Stimulated activated CD8-positive, alpha-beta memory T cell treated with anti-CD3 and anti-CD28 coated beads, Interleukin-15, amount 100 ng/mL, for 24 hours (primary cell): ENCODE measurements at regions not wholly inside any gene's neighbourhood (a gene's known extent, or its start where the extent isn't known, plus 50 kb on each side); places are given as distances from the start of the nearest gene placed in this dataset.

Experiments used
- DNase-seq: peaks from one replicate; pipeline ENCODE4 v3.0.0-alpha.2; 2020; ENCODE audit warnings: low read depth

DNA sequence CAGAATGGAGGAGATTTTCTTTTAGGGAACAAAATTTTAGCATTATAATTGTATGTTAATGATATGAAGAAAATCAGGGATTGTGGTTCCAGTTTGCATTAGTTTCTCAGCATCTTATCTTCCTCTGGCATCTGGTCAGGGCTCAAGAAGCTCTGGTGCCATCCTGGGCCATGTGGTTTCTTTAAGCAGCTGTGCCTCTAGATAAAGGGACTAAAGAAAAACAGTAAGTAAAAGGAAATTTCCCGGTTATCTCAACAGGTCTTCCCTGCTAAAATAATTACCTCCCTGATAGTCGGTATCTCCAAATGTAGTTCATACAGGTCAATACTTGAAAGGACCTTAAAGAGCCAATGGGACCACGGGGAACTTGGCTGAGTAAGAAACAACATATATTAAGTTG lies 375.1 kb upstream of the RBMS3 start:
- no peak for DNase-seq

DNA sequence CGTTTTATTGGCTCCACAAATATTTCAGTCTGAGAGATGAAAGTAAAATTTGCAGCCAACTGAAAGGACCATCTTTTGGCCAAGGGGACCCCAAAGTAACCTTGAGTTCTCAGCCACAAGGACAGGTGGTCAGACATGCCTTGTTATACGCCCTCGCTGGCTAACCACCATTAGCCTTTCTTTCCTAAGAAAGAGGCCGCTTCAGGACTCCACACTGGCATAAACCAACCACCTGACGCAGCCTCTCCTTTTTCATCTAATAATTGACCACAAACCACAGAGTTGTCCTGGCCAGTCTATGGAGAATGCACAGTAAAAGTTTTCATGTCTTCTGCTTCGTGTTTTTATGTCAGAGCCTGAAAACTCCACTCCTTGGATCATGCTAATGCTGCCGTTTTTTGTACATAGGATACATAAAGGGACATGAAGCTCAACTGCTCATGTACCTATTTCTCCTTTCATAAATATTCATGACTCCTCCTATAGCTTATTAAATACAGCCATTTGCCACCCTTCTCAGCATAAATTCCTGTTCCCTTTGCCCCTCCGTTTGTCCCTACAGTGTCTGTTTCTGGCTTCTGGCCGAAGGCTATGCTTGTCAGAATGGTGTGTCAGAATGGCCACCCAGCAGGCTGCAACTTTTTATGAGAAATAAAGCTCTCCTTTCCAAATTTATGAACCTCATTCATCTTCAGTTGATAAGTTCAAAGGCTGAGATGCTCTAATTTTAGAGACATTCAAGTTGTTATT lies 374.1 kb upstream of the RBMS3 start:
- DNase-seq: no peak

DNA sequence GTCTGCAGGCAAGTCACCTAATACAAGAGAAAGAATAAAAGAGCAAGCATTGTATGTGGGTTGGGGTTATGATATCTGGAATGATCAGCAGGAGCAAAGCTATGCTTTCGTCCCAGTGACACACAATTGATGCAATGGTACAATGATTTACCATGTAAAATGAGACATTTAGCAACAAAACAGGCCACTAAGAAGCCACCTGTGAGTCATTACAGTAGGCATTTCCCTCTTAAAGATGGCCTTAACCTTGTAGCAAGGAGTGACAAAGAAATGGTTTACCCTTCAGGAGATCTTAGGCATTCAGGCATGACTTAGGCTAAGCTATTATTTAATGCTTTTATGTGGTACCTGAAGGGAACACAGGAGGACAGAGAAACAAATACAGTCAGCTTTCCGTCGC lies 373.3 kb upstream of the RBMS3 start:
- no peak for DNase-seq

DNA sequence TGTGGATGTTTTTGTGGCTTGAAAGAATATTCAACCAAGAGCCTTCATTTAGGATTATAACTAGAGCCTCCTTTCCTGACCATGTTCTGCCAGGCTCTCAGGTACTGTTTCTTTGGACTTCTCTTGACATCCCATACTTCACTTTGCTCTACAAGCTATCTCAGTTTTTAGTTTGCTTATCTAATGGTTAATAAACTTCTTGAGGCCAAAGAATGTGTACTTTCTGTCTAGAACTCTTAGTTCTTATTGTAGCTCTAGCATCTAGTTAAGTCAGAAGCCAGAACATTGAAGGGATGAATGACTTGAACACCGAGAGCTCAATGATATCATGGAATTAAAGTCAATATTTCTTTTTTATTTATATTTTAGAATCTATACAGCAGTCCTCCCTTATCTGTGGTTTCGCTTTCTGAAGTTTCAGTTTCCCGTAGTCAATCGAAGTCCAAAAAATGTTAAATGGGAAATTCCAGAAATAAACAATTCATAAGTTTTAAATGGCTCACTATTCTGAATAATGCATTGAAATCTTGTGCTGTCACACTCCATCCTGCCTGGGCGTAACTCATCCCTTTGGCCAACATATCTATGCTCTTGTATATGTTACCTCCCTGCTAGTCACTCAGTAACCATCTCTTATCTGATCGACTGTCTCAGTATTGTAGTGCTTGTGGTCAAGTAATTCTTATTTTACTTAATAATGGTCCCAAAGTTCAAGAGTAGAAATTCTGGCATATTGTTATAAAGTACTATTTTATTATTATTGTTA lies 368.6 kb upstream of the RBMS3 start:
- no peak for DNase-seq

DNA sequence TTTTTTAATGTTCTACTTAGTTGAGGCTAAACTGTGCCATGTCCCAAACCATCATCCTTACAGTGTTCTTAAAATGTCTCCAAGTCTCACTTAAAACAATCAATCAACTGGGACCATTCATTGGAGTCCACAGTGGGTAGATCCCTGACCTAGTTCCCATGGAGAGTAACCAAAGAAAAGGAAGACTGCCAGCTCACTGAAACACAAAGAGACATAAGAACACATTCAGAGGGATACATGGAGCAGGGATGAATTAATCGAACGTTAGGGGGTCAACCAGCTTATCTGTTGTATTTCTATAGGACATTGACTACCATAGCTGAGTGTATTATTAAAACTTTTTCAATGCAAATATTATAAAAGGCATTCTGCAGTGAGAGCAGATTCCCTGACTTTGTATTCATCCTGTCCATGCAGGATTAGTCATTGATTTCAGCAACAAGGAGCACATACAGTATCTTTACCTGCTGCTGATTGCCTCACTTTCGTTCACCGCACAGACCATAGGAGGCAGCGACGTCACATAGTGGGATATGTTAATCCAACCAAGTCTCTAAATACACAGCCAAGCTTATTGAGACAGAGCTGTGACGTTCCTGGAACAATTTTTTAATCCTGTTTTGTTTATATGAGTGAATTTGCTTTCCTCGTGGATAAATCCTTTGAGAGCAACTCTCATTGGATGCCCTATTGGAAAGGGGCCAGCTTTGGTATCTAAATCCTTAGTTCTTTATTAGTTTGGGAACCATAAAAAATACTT lies 364.9 kb upstream of the RBMS3 start:
- no peak for DNase-seq

DNA sequence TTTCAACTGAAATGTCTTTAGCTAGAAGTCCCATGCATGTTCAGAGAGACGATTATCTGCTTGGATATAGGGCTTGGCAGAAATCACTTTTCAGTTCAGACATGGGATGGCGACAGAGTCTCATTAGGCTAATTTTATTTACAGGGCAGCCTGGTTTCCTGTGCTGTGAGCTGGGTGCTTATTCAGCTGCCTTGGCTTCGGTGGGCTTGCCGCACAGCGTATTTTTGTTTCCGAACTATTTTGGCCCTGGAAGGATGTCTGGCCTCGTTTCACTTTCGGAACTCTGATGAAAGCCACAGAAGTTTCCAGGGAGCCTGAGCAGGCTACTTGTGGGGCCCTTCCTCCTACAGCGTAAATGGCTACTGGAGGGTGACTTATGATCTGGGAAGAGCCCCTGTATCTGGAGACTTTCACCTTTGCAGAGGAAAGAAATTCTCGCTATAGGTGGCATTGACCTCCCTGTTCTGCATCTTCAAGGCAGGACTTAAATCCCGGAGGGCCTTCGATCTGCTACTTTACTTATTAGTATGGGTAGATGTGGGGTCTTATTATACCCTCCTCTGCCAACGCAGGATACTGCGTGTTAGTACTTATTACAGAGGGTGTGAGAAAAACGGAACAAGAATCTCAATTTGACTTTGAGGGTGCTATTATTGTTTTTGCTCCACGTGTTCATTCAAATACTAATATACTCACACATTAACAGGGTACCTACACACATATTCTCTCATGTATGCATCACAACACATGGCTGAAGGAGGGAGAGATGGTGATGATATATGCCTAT lies 364.0 kb upstream of the RBMS3 start:
- no peak for DNase-seq

DNA sequence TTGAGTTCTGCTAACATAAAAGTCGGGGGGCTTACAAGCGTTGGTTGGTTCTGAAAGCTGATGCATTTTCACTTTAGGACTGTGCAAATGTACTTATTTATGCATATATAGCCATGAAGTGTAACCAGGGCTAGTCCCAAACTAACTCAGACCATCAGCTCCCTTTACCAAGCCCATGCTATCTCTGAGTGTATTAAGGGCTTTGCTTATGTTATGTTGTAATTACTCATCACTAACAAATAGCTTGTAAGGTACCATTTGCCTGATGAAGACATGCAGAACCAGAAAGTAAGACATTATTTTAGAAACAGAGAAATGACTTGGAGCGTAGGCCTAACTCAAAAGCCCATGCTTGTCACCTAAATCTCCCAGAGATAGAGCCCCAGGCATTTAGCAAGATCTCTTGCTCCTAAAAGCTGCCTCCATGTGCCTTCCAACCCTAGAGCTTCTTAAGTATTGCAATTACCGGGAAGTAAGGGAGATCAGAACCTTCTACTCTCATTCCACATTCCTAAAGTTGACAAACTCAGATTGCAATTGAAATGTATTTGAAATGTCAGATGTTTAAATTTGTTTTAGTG lies 362.9 kb upstream of the RBMS3 start:
- no peak for DNase-seq

DNA sequence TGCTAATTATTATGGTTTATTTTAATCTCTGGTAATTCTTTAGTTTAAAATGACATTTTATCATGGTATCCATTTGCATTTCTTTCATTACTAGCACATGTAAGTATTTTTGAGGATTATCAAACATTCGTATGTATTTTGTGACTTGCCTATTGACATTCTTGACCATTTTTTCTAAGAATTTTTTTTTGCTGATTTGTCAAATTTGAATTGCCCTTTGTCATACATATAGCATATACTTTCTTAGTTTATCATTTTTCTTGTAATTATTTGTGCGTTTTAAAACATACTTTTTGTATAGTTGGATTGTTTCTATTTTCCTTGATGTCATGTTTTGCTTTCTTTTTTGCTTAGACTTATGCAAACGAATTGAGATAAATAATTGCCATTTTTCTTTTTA lies 358.5 kb upstream of the RBMS3 start:
- DNase-seq: no peak

DNA sequence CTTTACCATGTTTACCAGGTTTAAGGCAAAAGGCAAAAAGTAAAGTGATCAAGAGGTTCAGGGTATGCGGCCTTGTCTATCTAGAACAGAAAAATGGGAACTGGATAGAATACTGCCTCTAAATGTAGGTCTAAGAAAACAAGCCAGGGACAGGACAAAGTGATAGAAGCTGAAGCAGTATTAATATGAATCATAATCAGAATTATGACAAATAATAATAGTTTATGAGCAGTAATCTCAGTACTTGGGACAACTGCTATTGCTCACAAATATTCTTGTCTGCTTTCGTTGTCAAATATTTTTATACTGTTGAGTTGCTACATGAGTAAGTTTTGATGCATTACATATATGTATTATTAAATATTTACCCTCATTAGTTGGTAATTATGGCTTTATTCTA lies 356.9 kb upstream of the RBMS3 start:
- no peak for DNase-seq

DNA sequence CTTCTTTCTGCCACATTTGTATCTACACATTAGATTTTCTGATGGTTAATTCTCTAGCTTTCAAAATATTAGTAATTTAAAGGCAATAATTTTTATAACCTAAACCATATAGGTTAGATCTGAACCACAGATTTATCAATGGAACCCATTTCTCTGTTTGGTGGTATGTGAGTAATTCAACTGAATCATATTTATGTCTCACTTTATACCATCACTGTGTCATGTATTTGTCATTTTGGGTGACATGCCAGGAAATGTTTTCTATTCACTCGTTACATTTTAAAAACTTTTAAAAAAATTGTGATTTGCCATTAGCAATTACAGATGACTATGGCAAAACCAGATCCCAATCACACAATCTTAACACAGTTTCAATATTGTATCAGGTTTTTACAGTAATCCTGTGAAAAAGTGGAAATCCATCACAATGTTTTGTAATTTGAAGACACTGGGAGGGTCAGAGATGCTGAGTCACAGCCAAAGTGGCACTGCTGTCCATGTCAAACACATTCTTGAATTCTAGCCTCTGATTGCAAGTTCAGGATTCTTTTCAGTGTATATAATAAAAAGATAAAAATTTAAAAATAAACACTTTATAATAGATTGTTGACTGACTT lies 356.0 kb upstream of the RBMS3 start:
- DNase-seq: no peak

DNA sequence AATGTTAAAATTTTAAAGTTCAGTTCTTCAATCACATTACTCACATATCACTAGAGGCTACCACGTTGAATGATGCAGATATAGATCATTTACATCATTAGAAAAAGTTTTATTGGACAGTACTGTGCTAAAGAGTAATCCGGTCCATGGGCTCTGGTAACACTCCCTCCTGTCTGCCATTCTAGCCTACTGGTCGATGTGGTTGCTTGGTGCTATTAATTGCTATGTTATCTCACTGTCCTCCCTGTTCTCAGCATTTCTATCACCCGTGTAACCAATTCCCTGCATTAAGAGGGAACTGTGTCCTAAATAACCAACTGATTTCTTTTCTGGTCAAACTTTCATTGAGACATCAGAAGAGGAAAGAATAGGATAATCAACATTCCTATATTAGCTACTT lies 347.5 kb upstream of the RBMS3 start:
- no peak for DNase-seq

DNA sequence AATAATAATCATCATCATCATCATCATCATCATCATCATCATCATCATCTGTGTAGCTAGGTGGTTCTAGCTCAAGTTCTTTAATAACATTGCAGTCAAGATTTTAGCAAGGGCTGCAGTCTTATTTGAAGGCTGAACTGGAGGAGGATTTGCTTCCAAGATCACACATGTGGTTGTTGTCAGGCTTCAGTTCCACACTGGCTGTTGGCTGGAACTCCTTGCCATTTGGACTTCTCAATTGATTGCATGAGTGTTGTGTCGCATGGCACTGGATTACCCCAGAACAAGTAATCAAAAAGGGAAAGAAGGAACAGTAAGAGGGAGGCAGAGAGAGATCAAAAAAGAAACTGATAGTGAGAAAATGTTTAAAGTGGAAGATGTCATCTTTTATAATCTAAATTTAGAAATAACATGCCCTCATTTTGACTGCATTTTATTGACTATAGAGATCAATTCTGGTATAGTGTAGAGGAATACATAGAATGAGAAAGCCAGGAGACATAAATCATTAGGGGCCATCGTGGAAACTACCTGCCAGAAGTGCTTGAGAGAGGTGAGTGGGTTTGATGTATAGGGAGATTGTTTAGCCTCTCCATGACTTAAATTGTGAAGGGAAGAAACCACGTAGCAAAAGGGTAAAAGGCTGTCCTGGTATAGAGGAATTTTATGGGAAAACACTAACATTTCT lies 346.6 kb upstream of the RBMS3 start:
- DNase-seq: no peak

DNA sequence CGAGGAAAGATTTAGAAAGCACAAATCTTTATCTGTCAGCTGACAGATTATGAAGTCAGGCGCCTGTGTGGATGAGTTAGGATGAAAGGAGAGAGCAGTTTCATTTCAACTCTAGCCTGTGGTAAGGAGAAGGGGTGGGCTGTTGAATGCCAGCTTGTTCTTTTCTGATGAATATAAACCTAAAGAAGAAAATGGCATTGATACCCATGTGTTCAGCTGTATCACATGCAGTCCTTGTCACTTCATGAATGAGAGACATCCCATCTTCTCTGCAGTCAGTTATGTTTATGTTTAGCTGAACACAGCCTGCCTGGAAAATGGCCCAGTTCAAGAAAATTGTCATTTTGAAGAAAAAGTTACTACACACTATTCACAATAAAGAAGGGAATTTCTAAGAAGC lies 345.7 kb upstream of the RBMS3 start:
- DNase-seq: no peak

DNA sequence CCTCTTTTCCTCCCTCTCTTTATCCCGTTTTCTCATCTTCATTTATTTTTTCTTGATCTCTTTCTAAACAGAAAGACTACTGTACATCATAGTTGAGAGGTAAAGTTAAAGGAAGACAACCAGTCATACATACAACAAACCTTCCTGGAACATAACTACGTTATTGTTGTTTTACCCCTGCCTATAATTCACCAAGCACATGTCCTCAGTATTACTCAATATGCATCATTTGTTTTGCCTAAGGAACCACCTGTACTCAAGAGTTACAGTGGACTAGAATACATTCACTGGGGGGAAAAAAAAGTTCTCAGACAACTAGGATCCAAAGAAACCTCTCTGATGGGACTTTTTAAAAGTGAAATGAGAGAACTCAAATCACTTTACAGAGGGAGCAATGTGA lies 344.7 kb upstream of the RBMS3 start:
- no peak for DNase-seq

DNA sequence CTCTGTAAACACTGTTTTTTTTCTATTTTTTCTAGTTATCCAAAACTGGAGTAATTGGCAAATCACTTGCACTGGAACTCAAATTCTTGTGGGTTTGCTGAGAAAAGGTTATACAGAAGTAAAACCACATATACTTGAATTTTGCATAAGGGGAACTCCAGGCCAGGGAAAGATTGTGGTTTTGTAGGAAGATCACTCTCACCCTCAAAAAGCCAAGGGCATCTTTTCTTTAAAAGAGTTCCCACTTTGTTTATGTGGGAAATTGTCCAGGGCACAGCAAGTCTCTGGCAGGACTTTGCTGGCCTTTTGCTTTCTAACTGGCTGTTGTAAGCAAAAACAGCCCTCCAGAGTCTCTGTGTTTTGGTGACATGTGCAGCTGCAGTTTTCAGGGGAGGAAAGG lies 340.3 kb upstream of the RBMS3 start:
- DNase-seq: no peak

DNA sequence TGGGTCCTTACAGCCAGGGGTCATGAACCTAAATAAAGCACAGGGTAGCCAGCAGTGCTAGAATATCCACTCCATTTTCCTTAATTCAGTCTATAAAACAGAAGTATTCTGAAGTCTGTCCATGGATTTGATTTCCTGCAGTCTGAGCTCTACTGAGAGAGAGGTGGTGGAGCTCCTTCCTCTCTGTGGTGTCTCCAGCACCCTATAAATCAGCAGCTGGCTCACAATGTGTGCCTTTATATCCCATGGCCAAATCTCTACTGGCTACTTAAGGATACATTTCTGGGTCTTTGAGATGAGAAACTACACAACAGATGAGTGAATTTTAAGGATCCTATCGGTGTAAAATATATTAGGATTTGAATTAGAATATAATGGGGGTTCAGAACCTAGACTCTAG lies 339.9 kb upstream of the RBMS3 start:
- DNase-seq: no peak

DNA sequence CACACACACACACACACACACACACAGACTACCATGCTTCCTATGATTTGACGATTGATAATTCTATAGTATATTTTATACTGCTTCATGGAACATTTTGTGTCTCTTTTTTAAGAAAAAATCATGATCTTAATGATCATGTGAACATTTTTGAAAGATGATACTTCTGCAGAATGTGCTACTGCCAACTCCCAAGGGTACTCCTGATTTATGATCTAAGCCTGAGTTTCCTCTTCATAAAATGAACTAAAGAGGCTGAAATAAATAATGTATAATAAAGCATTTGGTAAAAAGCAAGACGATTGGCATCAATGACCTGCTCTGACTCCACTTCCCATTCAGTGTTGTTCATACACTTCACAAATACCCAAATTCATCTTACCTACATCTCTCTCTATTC lies 333.8 kb upstream of the RBMS3 start:
- DNase-seq: no peak

DNA sequence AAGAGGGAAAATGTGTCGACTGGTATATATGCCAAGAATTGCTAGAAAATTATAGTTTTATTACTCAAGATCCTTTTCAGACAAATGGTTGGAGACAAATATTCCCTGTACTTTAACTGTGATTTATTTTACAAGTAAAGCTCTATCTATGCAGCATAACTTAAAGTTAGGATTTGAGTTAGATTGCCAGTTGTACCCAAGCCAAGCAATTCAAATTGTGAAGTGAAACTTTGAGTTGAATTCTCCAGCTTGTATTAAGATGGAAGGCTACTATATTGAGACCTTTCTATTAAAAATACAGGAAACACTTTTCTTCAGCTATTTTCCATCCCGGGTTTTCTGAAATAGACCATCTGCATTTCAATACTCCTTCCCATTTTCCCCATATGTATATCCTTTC lies 333.1 kb upstream of the RBMS3 start:
- DNase-seq: no peak

DNA sequence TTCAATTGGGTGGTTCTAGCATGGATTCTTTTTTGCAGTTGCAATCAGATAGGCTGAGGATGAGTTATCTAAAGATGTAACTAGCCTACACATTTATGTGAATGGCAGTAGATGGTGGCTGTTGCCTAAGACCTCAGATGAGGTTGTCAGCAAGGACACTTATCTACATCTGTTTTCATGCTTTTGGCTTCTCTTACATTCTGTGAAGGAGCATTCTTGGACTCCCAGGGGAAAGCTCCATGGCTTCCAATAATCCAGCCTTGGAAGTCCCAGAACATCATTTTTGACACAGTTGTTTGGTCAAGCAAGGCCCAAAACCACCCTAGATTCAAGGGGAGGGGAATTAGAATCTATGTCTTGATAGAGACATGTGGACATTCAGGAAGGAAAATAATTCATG lies 332.2 kb upstream of the RBMS3 start:
- no peak for DNase-seq

DNA sequence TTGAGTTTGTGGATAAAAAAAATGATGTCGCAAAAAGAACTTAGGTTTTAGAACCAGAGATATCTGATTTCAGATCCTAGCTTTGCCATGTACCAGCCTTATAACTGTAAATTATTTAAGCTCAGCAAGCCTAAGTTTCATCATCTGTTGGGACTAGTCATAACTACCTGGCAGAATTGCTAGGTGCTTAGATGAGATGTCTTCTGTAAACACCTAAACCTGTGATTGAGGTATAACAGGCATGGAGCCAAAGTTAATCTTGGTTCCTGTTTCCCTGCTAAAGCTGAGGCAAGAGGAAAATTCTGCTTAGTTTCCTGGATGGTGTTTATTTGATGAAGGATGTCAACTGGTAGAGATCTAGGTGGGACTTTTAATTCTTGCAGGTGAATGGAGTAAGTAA lies 331.3 kb upstream of the RBMS3 start:
- DNase-seq: no peak

DNA sequence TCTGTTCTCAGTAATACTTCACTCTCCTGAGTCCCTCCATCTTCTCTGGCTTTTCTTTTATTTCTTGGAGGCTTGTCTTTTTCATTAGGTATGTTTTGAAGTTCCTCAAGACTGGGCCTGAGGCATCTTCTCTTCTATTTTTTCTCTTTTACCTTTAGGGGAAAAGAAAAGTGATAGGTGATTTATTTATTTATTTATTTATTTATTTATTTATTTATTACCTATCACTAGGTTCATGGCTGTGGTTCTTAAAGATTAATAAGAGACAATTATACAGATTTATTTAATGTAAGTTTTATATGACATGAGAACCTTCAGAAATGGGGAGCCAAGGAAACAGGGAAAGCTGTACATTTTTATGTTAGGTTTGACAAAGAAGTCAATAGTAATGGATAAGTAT lies 330.3 kb upstream of the RBMS3 start:
- DNase-seq: no peak
